Ectodermal cell (in vitro differentiated cells): ENCODE measurements at regions not wholly inside any gene's neighbourhood (a gene's known extent, or its start where the extent isn't known, plus 50 kb on each side); places are given as distances from the start of the nearest gene placed in this dataset.

ENCODE experiments used
- H3K27ac ChIP-seq: 2 replicates; pipeline ENCODE4 v1.7.0; 2013; ENCODE audit warnings: mild to moderate bottlenecking, low read depth, low read length; ENCODE audit not compliant: insufficient read depth, poor library complexity, severe bottlenecking
- H3K27me3 ChIP-seq: 2 replicates; pipeline ENCODE4 v1.7.0; 2013; ENCODE audit warnings: mild to moderate bottlenecking, low read length; ENCODE audit not compliant: insufficient read depth, control insufficient read depth, poor library complexity, severe bottlenecking
- H3K36me3 ChIP-seq: one replicate; pipeline ENCODE4 v1.7.0; 2013; ENCODE audit warnings: low read length; ENCODE audit not compliant: control insufficient read depth, insufficient read depth
- H3K4me1 ChIP-seq: one replicate; pipeline ENCODE4 v1.7.0; 2013; ENCODE audit warnings: low read length; ENCODE audit not compliant: control insufficient read depth, insufficient read depth
- H3K4me3 ChIP-seq: 2 replicates; pipeline ENCODE4 v1.7.0; 2013; ENCODE audit warnings: low read depth, low read length, control low read depth; ENCODE audit not compliant: insufficient read depth
- H3K9me3 ChIP-seq: 2 replicates; pipeline ENCODE4 v1.7.0; 2013; ENCODE audit warnings: mild to moderate bottlenecking, low read length, moderate library complexity; ENCODE audit not compliant: control insufficient read depth
- WGBS, 2 experiments: methylation state at CpG; one replicate each; pipeline ENCODE4 v1.1.7; 2013; ENCODE audit warnings: missing lambda C conversion rate in 2 of 2; 5-methylcytosine and 5-hydroxymethylcytosine counted together

GRCh38 chr4:125522588-125522987 lies 207.8 kb downstream of the FAT4 start:
- 90 to 92% methylated on average over 9 of the region's 9 CpGs for WGBS, 2 experiments
- Histone ChIP-seq H3K4me1 (no peaks in the 10 kb centered on the region), H3K4me3 (no peak overlapping the region), H3K9me3 (no peaks in the 10 kb centered on the region), H3K27me3 (no peaks in the 10 kb centered on the region), H3K27ac (no peak overlapping the region), H3K36me3 (no peaks in the 10 kb centered on the region)

DNA sequence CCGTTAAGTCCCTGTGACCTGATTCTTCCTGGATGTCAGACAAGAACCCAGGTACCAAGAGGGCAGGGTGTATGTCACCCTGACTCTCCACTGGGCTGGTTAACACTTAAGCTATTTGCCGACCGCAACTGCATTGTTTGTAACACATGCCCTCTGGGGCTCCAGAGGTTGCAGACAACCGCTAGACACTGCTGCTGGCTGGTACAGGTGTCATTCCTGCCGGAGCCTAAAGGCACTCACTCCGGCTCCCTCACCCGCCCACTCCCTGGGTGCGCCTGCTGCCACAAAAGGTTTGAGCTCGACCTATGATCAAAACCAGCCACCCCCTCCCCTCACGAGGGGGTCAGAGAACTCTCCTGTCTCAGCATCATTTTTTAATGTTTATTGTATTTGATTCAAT lies 208.2 kb downstream of the FAT4 start:
- no peaks in the 10 kb centered on the region for H3K27me3 ChIP-seq
- no peaks in the 10 kb centered on the region for H3K9me3 ChIP-seq
- no peaks in the 10 kb centered on the region for H3K4me1 ChIP-seq
- no peak overlapping the region for H3K27ac ChIP-seq
- WGBS, 2 experiments: 83 to 85% methylated on average over 9 to 10 of the region's 10 CpGs
- no peaks in the 10 kb centered on the region for H3K36me3 ChIP-seq
- no peak overlapping the region for H3K4me3 ChIP-seq

DNA sequence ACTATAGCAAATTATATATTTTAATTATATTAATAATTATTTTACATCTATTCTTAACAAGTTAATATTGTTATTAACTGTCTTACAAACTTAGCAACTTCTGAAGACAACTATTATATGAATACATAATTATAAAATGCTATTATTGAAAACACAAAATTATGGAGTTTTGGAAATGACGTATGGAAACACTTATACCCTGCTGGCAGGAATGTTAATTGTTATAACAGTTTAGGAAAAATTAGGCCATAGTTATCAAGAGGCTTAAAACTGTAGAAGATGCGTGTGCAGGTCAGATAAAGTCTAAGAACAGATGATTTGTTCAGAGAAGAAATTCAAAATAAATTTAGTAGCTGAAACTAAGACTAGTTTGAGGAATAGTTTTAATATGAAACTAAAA lies 211.7 kb downstream of the FAT4 start:
- no peak overlapping the region for H3K27ac ChIP-seq
- WGBS, 2 experiments: 96 to 97% methylated on average over 2 of the region's 2 CpGs
- H3K4me1 ChIP-seq: no peaks in the 10 kb centered on the region
- H3K4me3 ChIP-seq: no peak overlapping the region
- no peaks in the 10 kb centered on the region for H3K36me3 ChIP-seq
- H3K27me3 ChIP-seq: no peaks in the 10 kb centered on the region
- no peaks in the 10 kb centered on the region for H3K9me3 ChIP-seq

DNA sequence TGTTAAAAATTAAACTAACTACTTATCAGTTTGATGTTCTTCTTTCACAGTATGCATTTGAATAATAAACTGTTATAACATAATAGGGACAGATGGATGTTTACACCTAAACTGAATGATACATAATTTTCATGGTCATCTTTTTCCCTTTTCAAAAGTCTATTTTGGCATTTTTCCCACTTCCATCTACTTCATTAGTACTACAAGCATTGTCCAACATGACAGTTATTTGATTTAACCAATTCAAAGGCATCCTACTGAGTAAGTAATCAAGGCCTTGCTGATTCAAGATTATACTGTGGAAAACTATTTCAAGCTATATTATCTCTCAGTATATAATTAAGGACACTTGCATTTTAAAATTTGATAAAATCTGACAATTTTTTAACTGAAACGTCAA lies 212.9 kb downstream of the FAT4 start:
- Histone ChIP-seq H3K4me1 (no peaks in the 10 kb centered on the region), H3K27ac (no peak overlapping the region), H3K27me3 (no peaks in the 10 kb centered on the region), H3K36me3 (no peaks in the 10 kb centered on the region), H3K9me3 (no peaks in the 10 kb centered on the region), H3K4me3 (no peak overlapping the region)
- WGBS, 2 experiments: 100% methylated on average over 1 of the region's 1 CpG; no CpG with 5 or more reads in 1 of the 2 experiments

- H3K9me3 ChIP-seq: no peaks in the 10 kb centered on the region
Observed at GRCh38 chr4:125529071-125529470, 214.3 kb downstream of the FAT4 start.

GRCh38 chr4:125538670-125539069 lies 223.9 kb downstream of the FAT4 start:
- Histone ChIP-seq H3K27me3 (no peaks in the 10 kb centered on the region), H3K27ac (no peak overlapping the region), H3K36me3 (no peaks in the 10 kb centered on the region), H3K4me3 (no peak overlapping the region), H3K9me3 (no peaks in the 10 kb centered on the region), H3K4me1 (no peaks in the 10 kb centered on the region)
- 92% methylated on average over 1 of the region's 1 CpG; no CpG with 5 or more reads in 1 of the 2 experiments for WGBS, 2 experiments

More at GRCh38 chr4:125529071-125529470, 214.3 kb downstream of the FAT4 start:
- no peak overlapping the region for H3K27ac ChIP-seq
- H3K4me1 ChIP-seq: no peaks in the 10 kb centered on the region
- H3K27me3 ChIP-seq: no peaks in the 10 kb centered on the region
- no peak overlapping the region for H3K4me3 ChIP-seq
- no peaks in the 10 kb centered on the region for H3K36me3 ChIP-seq
- 90% methylated on average over 2 of the region's 2 CpGs for WGBS, 2 experiments

- Histone ChIP-seq H3K36me3 (no peaks in the 10 kb centered on the region), H3K4me3 (no peak overlapping the region), H3K9me3 (no peaks in the 10 kb centered on the region), H3K27ac (no peak overlapping the region), H3K27me3 (no peaks in the 10 kb centered on the region), H3K4me1 (no peaks in the 10 kb centered on the region)
- WGBS, 2 experiments: 91 to 95% methylated on average over 2 of the region's 2 CpGs
Observed at GRCh38 chr4:125539691-125540090, 224.9 kb downstream of the FAT4 start.

- no peak overlapping the region for H3K27ac ChIP-seq
- H3K9me3 ChIP-seq: peaks cover 3% of the 10 kb centered on the region
- H3K36me3 ChIP-seq: no peaks in the 10 kb centered on the region
- H3K27me3 ChIP-seq: no peaks in the 10 kb centered on the region
- H3K4me1 ChIP-seq: no peaks in the 10 kb centered on the region
- no peak overlapping the region for H3K4me3 ChIP-seq
Observed at GRCh38 chr4:125541836-125542385, 227.2 kb downstream of the FAT4 start.

GRCh38 chr4:125546272-125546671 lies 231.5 kb downstream of the FAT4 start:
- H3K4me1 ChIP-seq: no peaks in the 10 kb centered on the region

DNA sequence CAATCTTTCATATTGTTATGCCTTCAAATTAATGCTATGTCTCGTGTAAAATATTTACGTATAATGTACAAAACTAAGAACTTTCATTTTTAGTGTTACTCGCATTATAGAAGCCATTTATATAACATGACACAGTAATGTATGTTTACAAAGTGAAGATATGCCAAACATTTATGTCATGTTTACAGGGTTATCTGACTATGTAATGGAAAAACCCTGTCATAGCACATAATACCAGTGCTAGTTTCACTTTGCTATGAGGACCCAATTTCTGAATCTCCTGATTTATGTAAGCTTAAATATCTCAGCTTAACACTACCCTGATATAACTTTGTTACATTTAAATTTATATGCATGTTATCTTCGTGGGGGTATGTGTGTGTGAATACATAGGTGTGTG lies 233.1 kb downstream of the FAT4 start:
- H3K4me1 ChIP-seq: no peaks in the 10 kb centered on the region
- 56 to 92% methylated on average over 1 to 2 of the region's 4 CpGs for WGBS, 2 experiments
- peaks cover 4% of the 10 kb centered on the region for H3K9me3 ChIP-seq
- H3K27ac ChIP-seq: no peak overlapping the region
- no peak overlapping the region for H3K4me3 ChIP-seq
- no peaks in the 10 kb centered on the region for H3K36me3 ChIP-seq
- no peaks in the 10 kb centered on the region for H3K27me3 ChIP-seq

More at GRCh38 chr4:125546272-125546671, 231.5 kb downstream of the FAT4 start:
- WGBS, 2 experiments: 93 to 97% methylated on average over 15 of the region's 15 CpGs
- Histone ChIP-seq H3K36me3 (no peaks in the 10 kb centered on the region), H3K27ac (no peak overlapping the region), H3K9me3 (peaks cover 4% of the 10 kb centered on the region), H3K4me3 (no peak overlapping the region), H3K27me3 (no peaks in the 10 kb centered on the region)

GRCh38 chr4:125550769-125551168 lies 236.0 kb downstream of the FAT4 start:
- peaks cover 4% of the 10 kb centered on the region for H3K9me3 ChIP-seq
- H3K27ac ChIP-seq: no peak overlapping the region
- H3K4me3 ChIP-seq: no peak overlapping the region
- WGBS, 2 experiments: 97% methylated on average over 4 to 5 of the region's 5 CpGs
- H3K4me1 ChIP-seq: no peaks in the 10 kb centered on the region
- no peaks in the 10 kb centered on the region for H3K36me3 ChIP-seq
- H3K27me3 ChIP-seq: no peaks in the 10 kb centered on the region
